ENCODE measurements at regions not wholly inside any gene's neighbourhood (a gene's known extent, or its start where the extent isn't known, plus 50 kb on each side); places are given as distances from the start of the nearest gene placed in this dataset.

DNA sequence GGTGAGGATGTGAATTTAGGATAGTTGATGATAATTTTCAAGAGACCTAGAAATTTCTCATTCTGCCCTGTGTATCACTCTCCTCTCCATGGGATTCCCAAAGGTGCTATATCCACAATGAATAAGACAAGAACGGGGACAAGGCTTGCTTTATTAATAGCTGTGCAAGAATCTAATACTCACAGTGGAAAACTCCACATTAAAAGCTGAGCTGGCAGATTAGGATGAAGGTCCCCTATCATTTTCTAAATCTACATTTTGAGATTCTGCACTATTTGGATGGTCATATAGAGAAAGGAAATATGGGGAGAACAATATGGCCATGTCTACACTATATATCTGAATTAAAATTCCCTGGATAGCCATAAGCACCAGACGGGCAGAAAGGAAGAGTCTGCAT is 411.0 kb upstream of the TGFBR2 start:
- no peak for DNase-seq (ENCODE audit: low read depth)

DNA sequence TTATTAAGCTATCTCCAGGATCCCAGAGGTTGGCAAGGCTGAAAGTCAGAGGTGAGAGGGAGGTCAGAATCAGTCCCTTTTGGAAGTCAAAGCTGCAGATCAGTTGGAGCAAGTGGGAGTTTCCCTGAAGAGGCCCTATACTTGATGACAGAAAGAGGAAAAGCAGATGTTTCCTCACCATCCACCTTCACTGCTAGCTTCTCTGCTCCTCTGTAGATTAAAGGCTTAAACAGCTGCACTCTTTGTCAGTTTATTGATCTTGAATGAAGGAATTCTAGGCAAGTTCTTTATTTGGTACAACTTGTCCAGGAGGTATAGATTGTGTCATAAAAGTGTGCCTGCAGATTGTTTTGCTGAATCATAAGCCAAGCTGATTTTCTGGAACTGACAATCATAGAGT is 408.2 kb upstream of the TGFBR2 start:
- DNase-seq (ENCODE audit: low read depth): no peak
- H3K4me3 ChIP-seq (ENCODE audit: low read depth, low read length): no peak overlapping the region
- TF ChIP-seq, protein P1, sequence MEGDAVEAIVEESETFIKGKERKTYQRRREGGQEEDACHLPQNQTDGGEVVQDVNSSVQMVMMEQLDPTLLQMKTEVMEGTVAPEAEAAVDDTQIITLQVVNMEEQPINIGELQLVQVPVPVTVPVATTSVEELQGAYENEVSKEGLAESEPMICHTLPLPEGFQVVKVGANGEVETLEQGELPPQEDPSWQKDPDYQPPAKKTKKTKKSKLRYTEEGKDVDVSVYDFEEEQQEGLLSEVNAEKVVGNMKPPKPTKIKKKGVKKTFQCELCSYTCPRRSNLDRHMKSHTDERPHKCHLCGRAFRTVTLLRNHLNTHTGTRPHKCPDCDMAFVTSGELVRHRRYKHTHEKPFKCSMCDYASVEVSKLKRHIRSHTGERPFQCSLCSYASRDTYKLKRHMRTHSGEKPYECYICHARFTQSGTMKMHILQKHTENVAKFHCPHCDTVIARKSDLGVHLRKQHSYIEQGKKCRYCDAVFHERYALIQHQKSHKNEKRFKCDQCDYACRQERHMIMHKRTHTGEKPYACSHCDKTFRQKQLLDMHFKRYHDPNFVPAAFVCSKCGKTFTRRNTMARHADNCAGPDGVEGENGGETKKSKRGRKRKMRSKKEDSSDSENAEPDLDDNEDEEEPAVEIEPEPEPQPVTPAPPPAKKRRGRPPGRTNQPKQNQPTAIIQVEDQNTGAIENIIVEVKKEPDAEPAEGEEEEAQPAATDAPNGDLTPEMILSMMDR (conservative IDR thresholded peaks at IDR 0.05; ENCODE audit: low read depth, low read length): no peak

More for the DNA sequence above, 411.0 kb upstream of the TGFBR2 start:
- TF ChIP-seq, protein P1 (conservative IDR thresholded peaks at IDR 0.05; ENCODE audit: low read depth, low read length): no peak
- no peak overlapping the region for H3K4me3 ChIP-seq (ENCODE audit: low read depth, low read length)

DNA sequence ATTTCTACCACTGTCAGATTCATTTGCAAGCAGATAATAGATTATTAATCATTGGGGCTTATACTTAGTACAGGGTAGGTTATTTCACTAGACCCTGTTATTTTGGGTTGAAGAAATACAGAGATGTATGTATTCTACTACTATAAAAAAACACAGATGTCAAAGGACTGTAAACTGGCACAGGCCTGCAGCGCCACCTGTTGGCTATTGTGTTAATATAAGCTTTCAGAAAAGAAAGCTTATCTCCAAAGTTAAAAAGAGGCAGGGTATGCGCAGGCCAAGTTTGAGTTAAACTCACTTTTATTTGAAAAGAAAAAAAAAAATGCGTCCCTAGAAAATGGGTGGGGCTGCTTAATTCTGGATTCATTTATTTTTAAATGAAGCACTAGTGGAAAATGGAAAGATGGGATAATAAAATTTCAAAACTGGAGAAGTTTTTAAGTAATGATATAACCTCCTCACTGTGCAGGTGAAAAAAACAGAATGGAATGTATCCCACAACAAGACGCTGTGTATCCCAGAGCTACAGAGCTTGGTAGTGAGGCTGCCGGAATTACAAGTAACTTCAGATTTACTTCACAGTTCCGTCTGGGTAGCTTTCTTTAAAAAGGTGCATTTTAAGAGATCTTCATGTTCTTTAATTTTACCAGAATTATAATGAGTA is 407.2 kb upstream of the TGFBR2 start:
- H3K4me3 ChIP-seq (ENCODE audit: low read depth, low read length): no peak overlapping the region
- no peak for DNase-seq (ENCODE audit: low read depth)
- TF ChIP-seq, protein P1 (conservative IDR thresholded peaks at IDR 0.05; ENCODE audit: low read depth, low read length): peak; percentile 79

DNA sequence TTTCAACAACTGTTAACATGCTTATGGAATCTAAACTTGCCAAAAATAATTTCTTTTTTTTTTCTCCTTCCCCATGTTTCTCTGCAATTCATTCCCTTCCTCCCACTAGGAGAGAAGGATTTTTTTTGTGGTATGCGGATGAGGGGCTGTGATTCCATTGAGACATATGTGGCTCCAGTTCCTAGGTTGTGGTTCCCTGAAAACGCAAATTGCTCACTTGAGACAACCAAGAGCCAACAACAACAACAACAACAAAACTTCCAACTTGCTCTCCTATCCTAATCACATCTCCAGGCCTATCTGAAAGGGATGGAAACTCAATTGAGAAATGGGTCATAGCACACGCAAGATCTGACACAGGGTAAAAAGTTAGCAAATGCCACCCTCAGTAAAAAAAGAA is 406.5 kb upstream of the TGFBR2 start:
- no peak overlapping the region for H3K4me3 ChIP-seq (ENCODE audit: low read depth, low read length)
- TF ChIP-seq, protein P1 (conservative IDR thresholded peaks at IDR 0.05; ENCODE audit: low read depth, low read length): no peak
- no peak for DNase-seq (ENCODE audit: low read depth)

DNA sequence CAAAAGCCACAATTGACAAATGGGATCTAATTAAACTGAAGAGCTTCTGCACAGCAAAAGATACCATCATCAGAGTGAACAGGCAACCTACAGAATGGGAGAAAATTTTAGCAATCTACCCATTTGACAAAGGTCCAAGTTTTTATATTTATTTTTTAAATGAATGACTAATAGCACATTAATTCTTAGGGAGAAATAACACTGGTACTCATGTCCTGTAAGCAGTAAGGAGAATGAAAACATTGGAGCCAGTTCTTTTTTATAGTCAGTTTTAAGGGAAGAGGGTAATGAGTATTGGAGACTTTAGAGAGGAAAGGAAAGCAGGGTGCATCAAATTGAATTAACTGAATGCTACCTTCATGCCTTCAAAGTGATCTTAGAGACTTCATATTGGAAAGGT is 404.7 kb upstream of the TGFBR2 start:
- H3K4me3 ChIP-seq (ENCODE audit: low read depth, low read length): no peak overlapping the region
- no peak for DNase-seq (ENCODE audit: low read depth)
- TF ChIP-seq, protein P1 (conservative IDR thresholded peaks at IDR 0.05; ENCODE audit: low read depth, low read length): no peak

DNA sequence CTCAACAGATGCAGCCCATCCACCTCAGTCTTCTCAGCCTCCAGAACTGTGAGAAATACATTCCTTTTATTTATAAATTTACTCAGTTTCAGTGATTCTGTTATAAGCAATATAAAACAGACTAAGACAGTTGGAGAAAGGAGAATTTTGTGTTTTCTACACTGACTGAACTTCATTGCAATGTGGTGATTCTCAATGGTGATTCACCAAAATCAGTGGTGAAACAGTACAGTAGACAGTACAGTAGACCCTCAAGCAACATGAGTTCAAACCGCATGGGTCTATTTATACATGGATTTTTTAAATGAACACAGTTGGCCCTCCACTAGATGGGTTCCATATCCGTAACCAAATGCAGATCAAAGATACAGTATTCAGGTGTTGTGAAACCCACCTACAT is 403.1 kb upstream of the TGFBR2 start:
- H3K4me3 ChIP-seq (ENCODE audit: low read depth, low read length): no peak overlapping the region
- TF ChIP-seq, protein P1 (conservative IDR thresholded peaks at IDR 0.05; ENCODE audit: low read depth, low read length): no peak
- DNase-seq (ENCODE audit: low read depth): no peak

DNA sequence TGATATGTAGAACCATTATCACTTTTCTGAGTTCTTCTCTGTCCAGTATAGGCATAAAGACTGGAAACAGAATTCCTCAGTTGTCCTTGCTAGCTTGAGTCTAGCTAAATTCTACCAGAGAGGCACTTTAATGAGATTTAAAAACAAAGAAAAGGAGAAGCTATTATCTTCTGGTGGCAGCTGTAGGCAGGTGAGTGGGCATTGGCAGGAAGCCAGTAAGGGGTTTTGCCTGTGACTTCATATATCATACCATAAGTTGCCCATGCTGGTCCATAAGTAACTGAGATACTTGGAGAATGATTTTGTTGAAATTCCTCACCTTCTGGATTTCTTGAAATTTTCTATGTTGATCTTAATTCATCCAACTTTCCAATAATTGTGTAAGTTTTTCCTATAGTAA is 402.3 kb upstream of the TGFBR2 start:
- no peak for DNase-seq (ENCODE audit: low read depth)
- H3K4me3 ChIP-seq (ENCODE audit: low read depth, low read length): no peak overlapping the region
- TF ChIP-seq, protein P1 (conservative IDR thresholded peaks at IDR 0.05; ENCODE audit: low read depth, low read length): no peak
